ENCODE measurements at regions not wholly inside any gene's neighbourhood (a gene's known extent, or its start where the extent isn't known, plus 50 kb on each side); places are given as distances from the start of the nearest gene placed in this dataset.
A peak's percentile ranks its signal among the peaks of the same experiment; 100 is the strongest.
"Not testable (repeated sequence)": the region's sequence is repeated elsewhere in the genome, so short reads cannot be mapped to it uniquely, and the experiment has no call there.

DNA sequence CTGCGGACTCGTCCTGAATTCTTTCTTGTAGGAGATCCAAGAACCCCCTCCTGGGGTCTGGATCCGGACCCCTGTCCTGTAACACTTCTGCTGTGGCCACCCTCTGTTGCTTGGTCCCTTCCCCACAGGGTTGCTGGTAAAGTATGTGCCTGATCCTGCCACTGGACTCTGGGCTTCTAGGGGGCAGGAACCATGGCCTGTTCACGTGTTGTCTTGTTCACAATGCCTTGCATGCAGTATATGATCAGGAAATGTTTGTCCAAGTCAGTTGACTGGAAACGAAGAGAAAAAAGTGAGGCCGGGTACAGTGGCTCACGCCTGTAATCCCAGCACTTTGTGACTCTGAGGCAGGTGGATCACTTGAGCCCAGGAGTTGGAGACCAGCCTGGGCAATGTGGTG lies 139.3 kb upstream of the ALDH1B1 start:
- no peak for DNase-seq

DNA sequence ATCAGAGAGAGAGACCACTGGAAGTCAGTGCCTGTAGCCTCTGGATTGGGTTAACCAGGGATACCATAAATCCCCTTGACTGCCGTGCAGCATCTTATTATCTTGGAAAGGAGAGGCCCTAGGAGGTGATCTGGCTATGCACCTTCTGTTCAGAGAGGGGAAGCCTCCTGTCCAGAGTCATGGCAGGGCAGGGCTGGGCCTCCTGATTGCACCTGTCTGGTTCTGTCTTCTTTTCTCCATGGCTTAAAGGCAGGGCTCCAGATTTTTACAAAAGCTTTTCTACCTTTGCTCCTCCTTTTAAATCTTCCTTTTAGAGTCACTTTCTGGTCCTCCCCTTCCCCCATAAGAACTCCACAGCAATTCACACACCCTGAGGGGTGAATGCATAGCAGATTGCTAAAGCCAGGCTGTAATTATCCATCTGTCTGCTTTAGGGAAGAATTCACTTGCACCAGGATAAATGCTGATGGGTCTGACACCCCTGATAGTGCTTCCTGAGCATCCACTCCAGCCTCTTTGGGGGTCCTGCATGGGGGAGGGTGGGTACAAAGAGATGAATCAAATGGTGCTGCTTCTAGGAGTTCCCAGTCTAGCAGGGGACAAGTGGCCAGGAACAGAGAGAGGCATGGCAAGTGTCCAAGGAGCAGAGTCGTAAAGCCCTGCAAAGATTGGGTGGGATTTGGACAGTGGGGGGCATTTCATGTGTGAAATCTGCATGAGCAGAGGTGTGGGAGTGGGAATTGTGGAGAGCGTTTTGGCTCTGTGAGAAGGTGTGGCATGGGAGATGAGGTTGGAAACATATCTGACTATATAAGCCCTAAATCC lies 141.3 kb upstream of the ALDH1B1 start:
- no peak for DNase-seq

DNA sequence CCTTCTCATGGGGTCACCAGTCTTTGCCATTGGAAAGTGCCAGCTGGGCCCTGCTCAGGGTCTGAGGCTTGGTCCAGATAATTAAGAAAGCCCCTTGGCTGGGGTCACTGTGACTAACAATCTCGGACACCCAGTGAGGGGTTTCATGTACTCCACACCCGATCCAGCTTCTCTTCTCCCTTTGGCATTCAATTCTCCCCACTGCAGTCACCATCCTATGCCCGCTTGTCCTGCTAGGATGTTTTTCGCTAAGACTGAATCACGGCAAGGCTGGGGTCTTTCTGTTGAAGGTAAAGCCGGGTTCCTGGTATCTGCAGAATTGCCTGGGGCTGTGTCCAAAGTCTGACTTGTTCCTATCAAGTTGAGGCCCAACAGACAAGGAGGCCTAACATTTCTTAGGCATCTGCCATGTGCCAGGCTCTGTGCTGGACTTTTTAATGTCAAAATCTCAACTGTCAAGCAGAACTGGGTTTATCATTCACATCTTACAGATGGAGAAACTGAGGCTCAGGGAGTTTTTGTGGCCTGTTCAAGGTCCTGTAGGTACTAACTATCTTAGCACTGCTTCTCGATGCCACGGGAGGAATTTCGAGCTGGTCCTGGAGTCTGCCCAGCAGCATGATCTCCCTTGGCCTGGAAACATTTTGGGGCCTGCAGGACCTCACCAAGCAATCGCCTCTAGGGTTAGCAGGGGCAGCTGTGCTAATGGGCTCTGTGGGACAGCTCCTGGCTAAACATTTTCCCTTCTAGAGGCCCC lies 142.0 kb upstream of the ALDH1B1 start:
- no peak for DNase-seq

DNA sequence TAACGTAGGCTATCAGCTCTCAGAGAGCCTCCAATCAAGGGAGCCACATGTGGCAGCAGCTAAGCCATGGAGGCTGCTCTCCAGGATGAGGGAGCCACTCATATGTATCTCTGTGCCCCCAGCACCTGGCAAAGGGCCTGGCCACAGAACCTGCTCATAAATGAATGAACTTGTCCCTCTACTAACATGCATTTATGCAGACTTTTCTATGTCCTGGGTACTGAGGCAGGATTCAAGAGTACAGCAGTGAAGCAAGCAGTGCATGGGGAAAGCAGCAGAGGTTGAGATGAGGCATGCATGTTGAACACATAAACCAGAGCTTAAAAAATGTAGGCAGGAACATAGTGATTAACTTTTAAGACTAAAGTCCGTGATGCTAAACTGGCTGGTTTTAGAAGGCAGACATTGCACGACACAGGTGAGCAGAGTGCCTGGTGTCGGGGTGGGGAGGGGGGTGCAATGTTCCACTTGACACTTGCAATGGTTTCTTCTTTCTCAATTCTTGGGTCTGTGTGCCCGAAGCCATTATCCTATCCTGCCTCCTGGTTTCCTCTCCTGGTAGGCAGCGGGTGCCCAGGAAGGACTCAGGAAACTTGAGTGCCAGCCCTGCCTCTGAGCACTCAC lies 142.8 kb upstream of the ALDH1B1 start:
- no peak for DNase-seq

DNA sequence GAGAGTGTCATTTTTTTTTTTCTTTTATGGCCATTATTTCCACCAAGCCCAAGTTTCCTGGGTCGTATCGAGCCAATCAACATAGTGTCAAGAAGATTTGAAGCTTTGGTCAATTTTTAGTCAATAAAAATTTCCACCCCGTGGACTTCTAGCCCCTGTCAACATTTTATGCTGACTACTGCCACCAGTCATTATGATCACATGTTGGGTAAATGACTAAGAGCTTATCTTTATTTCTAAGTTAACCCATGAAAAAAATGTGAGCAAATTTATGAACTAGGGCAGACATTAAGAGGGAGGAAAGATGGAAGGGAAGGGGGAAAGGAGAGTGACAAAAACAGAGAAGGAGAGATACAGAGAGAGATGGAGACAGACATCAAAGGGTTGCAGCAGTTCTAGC lies 143.5 kb upstream of the ALDH1B1 start:
- no peak for DNase-seq

DNA sequence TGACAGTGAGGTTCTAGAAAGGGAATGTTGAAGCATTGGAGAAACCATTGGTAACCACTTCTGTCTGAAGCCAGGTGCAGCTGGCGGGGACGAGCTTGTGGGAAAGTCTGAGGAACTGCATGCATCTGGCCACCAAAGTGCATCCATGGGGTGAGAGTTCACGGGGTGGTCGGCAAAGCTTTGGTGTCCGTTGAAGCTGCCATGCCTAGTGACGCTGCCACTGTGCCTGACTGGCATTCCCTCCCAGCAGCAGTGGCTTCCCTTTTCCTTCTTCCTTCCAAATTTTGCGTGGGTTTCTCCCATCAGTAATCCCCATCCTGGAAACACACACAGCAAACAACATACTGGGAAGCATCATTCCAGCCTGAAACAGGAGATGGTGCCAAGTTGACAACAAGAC lies 145.7 kb upstream of the ALDH1B1 start:
- no peak for DNase-seq

DNA sequence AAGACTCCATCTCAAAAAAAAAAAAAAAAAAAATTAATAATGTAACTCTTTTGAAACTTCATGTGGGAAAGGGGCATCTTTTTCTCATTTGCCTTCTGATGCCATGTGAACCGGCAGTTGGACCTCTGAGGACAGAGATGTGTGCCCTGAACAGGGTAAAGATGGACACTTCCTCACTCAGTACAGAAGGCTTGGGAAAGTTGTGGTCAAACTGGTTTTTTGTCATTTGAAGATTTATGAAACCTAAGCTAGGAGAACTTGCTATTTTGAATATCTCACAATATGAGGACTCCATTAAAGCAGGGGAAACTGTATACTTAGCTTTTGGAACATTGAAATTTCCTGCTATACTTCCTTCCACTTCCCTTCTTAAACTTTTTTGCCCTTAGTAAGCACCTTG lies 147.5 kb upstream of the ALDH1B1 start:
- no peak for DNase-seq

DNA sequence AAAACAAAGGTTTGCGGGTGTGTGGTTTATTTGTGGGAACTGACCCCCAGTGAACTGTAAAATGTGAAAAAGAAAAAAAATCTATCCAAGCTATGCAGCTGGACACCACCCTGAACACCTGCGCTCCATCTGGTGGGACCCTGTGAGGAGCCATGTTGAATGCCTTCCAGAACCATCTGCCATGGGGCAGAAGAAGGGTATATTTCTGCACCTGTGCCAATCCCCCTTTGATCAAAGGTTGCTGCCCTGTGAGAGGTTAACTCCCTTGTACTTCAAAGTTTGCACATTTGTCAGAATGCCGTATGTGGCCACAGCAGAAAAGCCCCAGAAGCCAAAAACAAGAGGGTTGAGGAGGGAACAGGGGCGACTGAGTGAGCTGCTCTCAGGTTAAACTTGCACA lies 148.5 kb upstream of the ALDH1B1 start:
- no peak for DNase-seq

DNA sequence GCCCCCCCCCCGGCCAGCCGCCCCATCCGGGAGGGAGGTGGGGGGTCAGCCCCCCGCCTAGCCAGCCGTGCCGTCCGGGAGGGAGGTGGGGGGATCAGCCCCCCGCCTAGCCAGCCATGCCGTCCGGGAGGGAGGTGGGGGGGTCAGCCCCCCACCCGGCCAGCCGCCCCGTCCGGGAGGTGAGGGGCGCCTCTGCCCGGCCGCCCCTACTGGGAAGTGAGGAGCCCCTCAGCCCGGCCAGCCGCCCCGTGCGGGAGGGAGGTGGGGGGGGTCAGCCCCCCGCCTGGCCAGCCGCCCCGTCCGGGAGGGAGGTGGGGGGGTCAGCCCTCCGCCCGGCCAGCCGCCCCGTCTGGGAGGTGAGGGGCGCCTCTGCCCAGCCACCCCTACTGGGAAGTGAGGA lies 150.4 kb upstream of the ALDH1B1 start:
- DNase-seq = not testable (repeated sequence)

DNA sequence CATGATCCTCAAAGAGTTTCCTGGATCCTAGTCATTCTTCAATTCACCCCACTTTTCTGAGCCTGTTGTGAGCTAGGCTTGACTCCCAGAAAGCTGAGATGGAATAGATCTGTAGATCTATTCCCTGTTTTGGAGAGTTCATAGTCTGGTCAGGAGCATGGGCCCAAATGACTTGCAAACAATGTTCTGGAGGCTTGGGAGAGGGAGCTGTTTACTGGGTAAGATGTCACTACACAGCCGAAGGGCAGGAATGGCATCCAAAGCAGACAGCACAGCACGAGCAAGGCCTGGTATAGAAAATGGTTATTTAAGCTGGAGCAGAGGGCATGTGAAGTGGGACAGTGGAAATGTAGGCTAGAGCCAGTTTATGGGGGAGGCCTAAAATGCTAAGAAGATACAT lies 152.5 kb upstream of the ALDH1B1 start:
- DNase-seq = no peak

DNA sequence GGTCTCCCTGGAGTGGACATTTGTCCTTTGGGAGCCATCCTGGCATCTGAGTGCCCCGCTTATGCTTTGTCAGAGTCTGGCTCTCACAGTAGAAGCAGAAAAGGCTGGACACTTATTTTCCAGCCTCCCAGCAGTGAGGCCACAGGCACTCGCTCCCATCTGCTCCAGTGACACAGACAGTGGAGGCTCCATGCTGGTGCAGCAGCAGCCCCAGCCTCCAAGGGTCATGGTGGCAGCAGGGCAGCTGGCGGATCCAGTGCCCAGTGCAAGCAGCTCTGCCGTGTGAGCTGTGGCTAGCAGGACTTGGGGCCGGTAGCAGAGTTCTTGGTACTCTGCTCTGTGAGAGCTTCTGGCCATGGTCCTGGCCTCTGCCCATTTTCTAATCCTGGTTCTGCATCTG lies 157.3 kb upstream of the ALDH1B1 start:
- no peak for DNase-seq

DNA sequence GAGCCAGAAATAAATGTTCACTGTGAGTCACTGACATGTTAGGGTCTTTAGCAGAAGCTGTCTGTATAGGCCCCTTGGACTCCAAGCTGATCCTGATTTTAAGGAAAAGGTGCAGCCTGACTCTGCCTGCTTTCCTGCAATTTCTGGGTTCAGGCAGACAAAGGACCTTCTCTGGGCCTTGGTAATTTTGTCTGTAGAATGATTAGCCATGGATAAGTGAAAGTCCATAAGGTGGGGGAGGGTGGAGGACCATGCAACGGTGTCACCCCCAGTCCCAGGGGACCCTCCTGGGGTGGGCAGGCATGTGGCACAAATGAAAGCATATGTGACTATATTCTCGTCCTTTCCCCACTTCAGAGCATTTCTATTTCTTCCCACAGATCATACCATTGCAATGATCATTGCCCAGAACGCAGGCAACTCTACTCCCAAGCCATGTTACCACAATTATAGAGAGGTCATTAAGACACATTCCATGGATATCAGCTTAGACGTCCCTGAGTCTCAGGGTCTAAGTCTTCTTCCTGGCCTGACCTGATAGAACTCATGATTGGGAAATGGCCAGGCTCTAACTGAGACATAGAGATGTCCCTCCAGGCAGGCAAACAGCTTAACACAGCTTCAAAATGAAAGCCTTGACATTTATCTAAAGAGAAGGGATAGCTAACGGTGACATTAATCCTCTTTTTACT lies 157.9 kb upstream of the ALDH1B1 start:
- no peak for DNase-seq

DNA sequence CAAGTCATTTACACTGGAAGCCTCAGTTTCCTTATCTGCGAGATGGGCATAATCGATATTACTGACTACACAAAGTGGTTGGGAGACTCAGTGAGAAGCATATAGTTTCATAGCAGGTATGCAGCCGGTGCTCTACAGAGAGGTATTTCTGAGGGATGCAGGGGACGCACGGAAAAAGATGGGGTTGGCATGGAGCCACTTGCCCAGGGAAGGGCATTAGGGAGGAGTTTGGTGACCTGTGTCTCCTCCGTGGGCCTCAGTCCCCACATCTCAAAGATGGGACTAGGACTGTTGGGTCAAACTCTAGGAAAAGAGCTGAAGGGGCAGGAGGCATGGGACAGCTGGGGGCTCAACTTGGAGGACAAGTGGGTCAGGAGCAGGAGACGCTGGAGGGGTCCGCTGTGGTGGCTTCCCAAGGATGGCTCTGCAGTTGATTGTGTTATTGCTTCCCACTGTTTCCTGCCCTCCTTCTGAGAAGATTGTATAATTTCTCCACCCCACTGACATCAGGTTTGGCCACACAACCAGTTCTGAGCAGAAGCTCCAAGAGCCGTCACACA lies 158.6 kb upstream of the ALDH1B1 start:
- DNase-seq = no peak

DNA sequence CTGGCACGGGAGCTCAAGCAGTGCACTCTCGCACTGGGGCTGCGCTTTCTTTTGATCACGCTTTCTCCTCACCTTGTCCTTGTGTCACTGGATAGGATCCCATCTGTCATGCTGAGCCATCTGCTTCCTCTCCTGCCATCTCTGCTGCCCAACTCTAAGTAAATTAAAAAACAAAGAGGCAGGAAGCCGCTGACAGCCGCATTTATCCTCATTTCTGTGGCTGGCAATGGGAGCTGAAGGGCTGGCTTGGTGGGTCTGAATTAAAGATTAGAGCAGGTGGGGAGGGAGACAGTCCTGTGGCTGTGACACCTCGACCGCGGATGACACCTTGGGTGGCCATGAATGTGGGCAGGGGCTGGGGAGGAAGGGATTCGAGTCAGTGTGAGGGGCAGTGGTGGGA lies 159.2 kb upstream of the ALDH1B1 start:
- DNase-seq = peak in 1 of 2 experiments; percentile 27

DNA sequence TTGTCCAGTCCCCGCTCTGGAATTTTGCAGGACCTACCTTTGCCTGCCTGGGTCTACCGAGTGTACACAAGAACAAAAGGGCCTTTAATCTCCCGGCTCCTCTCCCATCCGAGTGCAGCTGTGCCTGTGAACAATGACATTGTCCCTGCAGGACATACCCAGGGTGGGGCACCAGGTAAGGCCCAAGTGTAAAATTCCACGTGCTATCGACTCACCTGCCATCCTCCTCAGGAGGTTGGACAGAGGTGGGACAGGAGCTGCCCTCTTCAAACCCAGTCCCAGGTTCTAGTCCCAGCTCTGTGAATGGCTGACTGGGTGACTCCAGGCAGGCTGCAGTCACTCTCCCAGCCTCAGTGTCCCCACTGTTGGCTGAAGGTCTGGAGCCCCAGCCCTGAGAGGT lies 159.6 kb upstream of the ALDH1B1 start:
- no peak for DNase-seq

DNA sequence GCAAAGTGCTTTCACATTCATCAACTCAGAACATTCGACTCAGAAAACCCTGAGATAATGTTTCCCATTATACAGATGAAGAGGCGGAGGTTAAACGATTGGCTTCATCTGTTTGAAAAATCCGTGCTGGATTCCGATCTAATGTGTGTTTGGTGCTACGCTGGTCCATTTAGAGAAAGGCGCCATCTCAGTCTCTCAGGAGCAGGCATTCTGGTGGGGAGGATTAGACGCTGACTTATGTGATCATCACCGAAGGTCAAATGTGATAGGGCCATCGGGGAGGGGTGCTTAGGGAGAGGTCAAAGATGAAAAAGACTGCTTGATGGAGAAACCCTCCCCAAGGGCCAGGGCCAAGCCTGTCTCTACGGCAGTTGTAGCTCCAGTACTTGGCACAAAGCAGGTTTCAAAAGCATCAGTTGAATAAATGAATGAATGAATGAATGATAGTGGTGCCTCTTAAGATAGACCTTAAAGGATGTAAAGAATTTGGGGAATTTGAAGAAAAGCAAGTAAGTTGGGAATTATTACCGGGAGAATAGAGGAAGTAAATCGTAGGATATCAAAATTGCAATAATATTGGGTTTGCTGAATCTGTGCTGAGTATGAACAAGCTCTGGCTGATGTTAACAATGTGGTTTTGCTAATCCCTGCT lies 160.6 kb upstream of the SHB start:
- DNase-seq = no peak

DNA sequence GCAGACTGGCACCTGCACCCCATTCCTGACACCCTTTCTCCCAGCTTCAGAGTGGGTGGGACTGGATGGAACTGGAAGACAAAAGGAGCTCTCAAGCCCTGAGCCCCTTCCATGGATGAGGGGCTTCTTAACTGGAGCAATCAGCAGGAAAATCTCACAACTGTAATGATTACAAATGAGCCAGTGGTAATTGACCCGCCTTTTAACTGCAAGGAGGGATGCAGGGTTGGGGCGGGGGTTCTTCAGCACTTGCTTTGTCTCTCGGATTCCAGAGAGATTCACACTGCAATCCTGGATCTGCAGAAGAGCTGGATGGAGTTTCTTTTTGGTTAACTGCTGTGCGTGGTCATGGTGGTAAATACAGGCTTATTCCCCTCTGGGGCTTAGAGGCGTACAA lies 160.1 kb upstream of the SHB start:
- DNase-seq = no peak

DNA sequence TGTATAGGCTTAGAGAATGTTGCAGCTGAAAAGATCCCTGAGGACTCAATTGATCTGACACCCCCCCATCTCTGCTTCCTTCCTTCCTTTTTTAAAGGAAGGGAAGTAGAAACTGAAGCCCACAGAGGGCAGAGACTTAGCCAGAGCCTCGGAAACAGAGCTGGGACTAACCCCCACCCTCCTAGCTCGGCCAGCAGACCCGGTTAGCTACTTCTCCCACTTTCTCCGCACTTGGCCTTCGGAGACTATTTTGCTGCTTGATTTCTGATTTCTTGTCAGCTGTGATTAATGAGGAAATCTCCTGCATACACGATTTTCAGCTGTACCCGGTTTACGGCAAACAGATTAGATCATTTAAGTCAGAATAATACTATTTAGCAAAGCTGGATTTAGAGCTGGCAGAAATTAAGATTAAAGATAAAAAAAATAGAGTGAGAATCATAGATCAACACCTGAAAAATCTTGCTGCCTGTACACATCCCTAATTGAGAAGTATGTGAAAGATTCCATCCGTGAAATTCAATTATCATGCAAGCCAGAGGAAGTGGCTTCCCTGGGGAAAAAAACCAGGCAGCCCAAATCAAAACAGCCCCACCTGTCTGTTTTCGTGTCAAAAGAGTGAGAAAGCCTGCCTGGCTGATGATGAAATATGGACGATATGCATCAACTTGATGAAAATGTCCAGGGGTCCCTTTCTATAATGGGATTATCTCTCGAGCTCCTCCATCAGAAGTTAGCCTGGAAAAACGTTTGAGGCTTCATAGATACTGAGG lies 159.5 kb upstream of the SHB start:
- no peak for DNase-seq

DNA sequence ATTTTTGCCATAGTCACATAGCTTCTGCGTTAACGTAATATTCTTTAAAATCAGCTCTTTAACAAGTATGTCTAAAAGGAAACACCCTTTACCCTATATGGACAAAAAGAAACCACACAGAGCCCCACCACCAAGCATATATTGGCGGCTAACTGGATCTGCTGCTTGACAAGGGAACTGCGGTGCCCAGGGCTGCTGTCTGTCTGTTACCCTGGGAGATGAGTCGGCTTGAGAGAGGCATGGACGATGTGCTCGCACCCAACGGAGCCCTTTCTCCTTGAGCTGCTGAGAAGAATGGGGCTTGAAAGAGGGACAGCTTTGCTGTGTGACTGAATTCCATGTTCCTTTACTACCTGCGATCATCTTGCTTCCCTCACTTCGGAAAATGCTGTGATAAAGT lies 158.6 kb upstream of the SHB start:
- peak in 1 of 2 experiments; percentile 14 for DNase-seq

DNA sequence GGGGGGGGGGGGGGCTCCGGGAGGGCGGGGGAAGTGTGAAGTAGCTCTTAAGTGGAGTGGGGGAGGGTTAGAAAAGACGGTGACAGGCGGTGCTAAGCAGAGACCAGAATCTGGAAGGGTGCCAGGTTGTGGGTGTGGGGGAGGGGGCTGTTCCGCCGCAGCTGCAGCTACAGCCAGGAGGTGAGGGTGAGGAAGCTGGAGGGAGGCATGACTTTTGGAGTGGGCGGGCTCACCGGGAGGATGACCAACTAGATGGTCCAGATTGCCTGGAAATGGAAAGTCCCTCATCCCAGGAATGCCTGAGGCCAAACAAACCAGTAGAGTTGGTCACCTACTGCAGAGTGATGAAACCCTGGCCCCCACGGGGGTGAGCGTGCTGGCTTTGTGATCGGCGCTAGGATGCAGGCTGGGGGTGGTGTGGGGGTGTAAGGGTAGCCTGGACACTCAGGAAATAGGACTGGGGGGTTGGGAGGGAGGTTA lies 158.1 kb upstream of the SHB start:
- peak; percentile 71 to 73 for DNase-seq

DNA sequence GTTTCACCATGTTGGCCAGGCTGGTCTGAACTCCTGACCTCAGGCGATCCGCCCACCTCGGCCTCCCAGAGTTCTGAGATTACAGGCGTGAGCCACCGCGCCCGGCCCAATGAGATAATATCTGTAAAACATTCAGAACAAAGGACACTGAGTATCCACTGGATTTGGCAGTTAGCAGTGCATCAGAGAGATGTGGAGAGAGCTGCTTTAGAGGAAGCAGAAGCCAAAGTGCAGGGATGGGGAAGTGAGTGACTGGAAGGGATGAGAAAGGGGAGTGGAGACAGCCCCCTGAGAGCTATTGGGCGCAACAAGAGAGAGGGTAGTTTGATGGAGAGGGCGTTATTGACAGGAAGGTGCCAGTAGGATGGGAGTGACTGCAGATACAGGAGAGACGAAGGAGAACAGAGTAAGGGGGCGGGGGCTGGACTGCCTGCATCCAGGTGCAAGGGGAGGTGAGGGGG lies 157.5 kb upstream of the SHB start:
- peak in 1 of 2 experiments; percentile 49 for DNase-seq
